ENCODE measurements at regions not wholly inside any gene's neighbourhood (a gene's known extent, or its start where the extent isn't known, plus 50 kb on each side); places are given as distances from the start of the nearest gene placed in this dataset.

GRCh38 chr2:129133692-129134641 lies 815.3 kb upstream of the HS6ST1 start:
- TF ChIP-seq EP300 (IDR thresholded peaks at IDR 0.05) (no peak), CTCF (IDR thresholded peaks at IDR 0.05) (no peak)
